HG03442 (cell line): ENCODE measurements at regions not wholly inside any gene's neighbourhood (a gene's known extent, or its start where the extent isn't known, plus 50 kb on each side); places are given as distances from the start of the nearest gene placed in this dataset.

Experiments
- ATAC-seq: cut with Tn5 transposase; IDR thresholded peaks from one replicate; pipeline ENCODE4 v1.9.1; 2021; ENCODE audit warnings: mild to moderate bottlenecking, moderate library complexity; ENCODE audit not compliant: unreplicated experiment

GRCh38 chr13:109448629-109449028 lies 337.8 kb downstream of the IRS2 start:
- ATAC-seq = no peak

- ATAC-seq = no peak
These were observed 338.7 kb downstream of the IRS2 start for GRCh38 chr13:109447667-109448066.

- ATAC-seq = no peak
These were observed 346.1 kb downstream of the IRS2 start for GRCh38 chr13:109440320-109440719.

GRCh38 chr13:109439813-109440212 lies 346.6 kb downstream of the IRS2 start:
- no peak for ATAC-seq

- ATAC-seq = no peak
These were observed 349.5 kb downstream of the IRS2 start for GRCh38 chr13:109436841-109437240.

GRCh38 chr13:109436055-109436622 lies 350.2 kb downstream of the IRS2 start:
- no peak for ATAC-seq

GRCh38 chr13:109431217-109431616 lies 355.2 kb downstream of the IRS2 start:
- ATAC-seq = no peak

GRCh38 chr13:109428146-109428545 lies 358.2 kb downstream of the IRS2 start:
- no peak for ATAC-seq

- ATAC-seq = no peak
These were observed 358.7 kb downstream of the IRS2 start for GRCh38 chr13:109427695-109428094.

- no peak for ATAC-seq
These were observed 359.2 kb downstream of the IRS2 start for GRCh38 chr13:109427148-109427547.

- no peak for ATAC-seq
These were observed 359.7 kb downstream of the IRS2 start for GRCh38 chr13:109426690-109426990.

GRCh38 chr13:109425821-109426689 lies 360.3 kb downstream of the IRS2 start:
- no peak for ATAC-seq

- no peak for ATAC-seq
These were observed 364.2 kb downstream of the IRS2 start for GRCh38 chr13:109422161-109422560.

- no peak for ATAC-seq
These were observed 366.5 kb downstream of the IRS2 start for GRCh38 chr13:109419896-109420295.

GRCh38 chr13:109418111-109418510 lies 368.3 kb downstream of the IRS2 start:
- ATAC-seq = no peak

GRCh38 chr13:109416001-109416400 lies 370.4 kb downstream of the IRS2 start:
- ATAC-seq = no peak

- ATAC-seq = no peak
These were observed 371.3 kb downstream of the IRS2 start for GRCh38 chr13:109415057-109415456.

- no peak for ATAC-seq
These were observed 374.0 kb downstream of the IRS2 start for GRCh38 chr13:109412283-109412901.

GRCh38 chr13:109410868-109411267 lies 375.5 kb downstream of the IRS2 start:
- no peak for ATAC-seq

- ATAC-seq = no peak
These were observed 377.6 kb downstream of the IRS2 start for GRCh38 chr13:109408591-109409382.

GRCh38 chr13:109406376-109406992 lies 379.9 kb downstream of the IRS2 start:
- ATAC-seq = no peak
